Thyroid gland (tissue), 4 donors: ENCODE measurements at regions not wholly inside any gene's neighbourhood (a gene's known extent, or its start where the extent isn't known, plus 50 kb on each side); places are given as distances from the start of the nearest gene placed in this dataset.

Experiments used
- POLR2A ChIP-seq, 2 donors: fragments of 450-650 bp; IDR thresholded peaks; one replicate each; pipeline ENCODE4 v1.6.1; 2017; ENCODE audit warnings: antibody characterized with exemption in 2 of 2, mild to moderate bottlenecking in 2 of 2, moderate library complexity in 1 of 2
- TF ChIP-seq, protein P1 (sequence below), 6 experiments: fragments of 200-600 bp in 3 of 6; fragments of 450-650 bp in 3 of 6; sonication (generic) in 3 of 6; IDR thresholded peaks; one replicate each; pipeline ENCODE4 v1.5.1; 2016 to 2019; ENCODE audit warnings: antibody characterized with exemption in 6 of 6, mild to moderate bottlenecking in 2 of 6, inconsistent platforms in 1 of 6, moderate library complexity in 1 of 6

DNA sequence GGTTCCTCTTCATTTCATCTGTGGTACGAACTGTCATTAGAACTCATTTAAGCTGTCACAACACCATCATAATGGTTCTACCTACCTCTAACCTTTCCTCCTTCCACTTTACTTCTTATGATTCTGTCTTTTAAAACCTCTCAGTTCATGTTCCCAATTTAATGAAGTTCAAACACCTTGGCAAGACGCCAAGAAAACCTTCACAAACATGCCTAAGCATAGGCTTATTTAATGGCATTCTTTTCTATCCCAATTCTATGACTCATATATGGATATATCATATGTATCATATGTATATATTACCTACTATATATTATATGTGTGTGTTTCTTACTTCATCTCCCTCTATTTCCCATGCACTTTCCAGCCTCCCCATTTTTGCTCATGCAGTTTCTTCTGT, 283.4 kb upstream of the TBX18 start:
- TF ChIP-seq POLR2A (IDR thresholded peaks at IDR 0.05) = no peak
- TF ChIP-seq, protein P1, sequence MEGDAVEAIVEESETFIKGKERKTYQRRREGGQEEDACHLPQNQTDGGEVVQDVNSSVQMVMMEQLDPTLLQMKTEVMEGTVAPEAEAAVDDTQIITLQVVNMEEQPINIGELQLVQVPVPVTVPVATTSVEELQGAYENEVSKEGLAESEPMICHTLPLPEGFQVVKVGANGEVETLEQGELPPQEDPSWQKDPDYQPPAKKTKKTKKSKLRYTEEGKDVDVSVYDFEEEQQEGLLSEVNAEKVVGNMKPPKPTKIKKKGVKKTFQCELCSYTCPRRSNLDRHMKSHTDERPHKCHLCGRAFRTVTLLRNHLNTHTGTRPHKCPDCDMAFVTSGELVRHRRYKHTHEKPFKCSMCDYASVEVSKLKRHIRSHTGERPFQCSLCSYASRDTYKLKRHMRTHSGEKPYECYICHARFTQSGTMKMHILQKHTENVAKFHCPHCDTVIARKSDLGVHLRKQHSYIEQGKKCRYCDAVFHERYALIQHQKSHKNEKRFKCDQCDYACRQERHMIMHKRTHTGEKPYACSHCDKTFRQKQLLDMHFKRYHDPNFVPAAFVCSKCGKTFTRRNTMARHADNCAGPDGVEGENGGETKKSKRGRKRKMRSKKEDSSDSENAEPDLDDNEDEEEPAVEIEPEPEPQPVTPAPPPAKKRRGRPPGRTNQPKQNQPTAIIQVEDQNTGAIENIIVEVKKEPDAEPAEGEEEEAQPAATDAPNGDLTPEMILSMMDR (IDR thresholded peaks at IDR 0.05) = no peak
